GDM1 (cell line): ENCODE measurements at regions not wholly inside any gene's neighbourhood (a gene's known extent, or its start where the extent isn't known, plus 50 kb on each side); places are given as distances from the start of the nearest gene placed in this dataset.

ENCODE experiments used
- DNase-seq: peaks from one replicate; lab custom pipeline; 2025; lab: John Stamatoyannopoulos, UW

DNA sequence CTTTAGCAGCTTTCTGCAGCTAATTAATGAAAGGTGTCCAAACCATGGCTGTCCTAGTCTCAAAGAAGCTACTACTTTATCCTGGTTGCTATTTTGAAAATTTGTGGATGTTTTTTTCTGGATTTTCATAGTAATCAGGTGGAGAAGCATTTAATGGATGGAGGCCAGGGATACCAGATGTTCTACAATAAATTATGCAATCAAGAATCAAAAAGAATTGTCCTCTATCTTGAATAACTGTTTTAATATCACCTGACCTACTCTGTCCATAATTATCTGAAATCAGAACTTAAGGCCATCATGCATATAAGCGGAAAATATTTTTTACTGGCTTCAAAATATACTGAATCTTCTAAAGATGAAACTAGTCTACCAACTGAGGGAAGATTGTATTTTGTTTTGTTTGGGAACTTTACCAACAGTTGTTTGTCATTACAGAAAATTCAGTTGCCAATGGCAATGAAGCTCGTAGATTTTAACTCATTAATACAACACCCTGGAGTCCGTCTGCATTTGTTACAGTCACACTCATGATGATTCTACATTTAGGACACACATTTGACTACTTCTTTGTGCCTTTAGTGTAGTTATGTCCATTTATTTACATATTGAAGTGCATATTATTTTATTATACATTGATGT lies 762.3 kb upstream of the GRM7 start:
- DNase-seq: no peak

DNA sequence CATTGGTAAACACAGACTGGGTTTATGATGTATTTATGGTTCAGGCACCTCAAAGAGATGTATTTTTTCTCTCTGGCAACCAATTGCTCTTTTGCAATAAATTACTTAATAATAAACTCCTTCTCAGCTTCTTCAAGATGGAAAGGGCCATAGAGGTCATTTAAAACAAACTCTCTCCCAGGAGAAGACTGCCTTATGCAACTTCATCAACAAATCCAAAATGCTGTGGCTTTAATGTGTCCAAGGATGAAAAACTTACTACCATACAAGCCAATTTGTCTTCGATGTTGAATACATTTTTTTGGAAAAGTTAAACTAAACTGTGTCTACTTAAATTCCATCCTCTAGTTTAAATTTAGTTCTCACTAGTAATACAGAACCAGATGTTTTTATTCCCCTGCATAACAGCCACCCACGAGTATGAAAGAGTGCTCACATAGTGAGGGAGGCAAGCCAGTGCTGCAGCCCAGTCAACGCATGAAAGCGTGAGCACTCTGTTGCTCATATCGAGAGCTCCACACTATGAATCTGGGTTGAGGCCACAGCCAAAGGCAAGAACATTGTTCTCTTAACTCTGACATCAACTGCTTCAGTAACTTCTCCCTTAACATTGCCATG lies 761.3 kb upstream of the GRM7 start:
- no peak for DNase-seq

DNA sequence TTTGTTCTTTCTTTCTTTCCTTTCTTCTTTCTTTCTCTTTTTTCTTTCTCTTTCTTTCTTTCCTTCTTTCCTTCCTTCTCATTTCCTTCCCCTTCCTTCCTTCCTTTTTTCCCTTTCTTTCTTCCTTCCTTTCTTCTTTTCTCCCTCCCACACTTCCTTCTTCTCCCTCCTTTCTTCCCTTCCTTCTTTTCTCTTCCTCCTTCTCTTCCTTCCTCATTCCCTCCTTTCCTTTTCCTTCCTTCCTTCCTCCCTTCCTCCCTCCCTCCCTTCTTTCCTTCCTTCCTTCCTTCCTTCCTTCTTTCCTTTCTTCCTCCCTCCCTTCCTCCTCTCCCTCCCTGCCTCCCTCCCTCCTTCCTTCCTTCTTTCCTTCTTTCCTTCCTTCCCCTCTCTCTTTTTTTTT lies 755.7 kb upstream of the GRM7 start:
- no peak for DNase-seq

DNA sequence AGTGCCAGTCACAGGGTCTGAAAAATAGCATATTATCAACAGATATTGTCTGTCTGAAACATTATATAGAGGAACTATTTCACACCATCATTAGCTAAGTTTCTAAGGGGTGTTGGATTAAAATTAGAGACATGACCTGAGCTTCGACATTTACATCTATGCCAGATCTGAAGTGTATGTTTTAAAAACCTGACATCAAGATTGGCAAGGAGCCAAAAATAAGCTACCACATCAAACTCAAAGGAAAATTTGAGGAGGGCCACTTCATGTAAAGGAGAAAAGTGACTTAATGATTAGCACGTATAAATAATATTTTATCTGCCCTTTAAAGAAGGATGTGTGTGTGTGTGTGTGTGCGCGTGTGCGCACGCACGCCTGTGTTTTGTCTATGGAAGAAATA lies 752.0 kb upstream of the GRM7 start:
- no peak for DNase-seq

DNA sequence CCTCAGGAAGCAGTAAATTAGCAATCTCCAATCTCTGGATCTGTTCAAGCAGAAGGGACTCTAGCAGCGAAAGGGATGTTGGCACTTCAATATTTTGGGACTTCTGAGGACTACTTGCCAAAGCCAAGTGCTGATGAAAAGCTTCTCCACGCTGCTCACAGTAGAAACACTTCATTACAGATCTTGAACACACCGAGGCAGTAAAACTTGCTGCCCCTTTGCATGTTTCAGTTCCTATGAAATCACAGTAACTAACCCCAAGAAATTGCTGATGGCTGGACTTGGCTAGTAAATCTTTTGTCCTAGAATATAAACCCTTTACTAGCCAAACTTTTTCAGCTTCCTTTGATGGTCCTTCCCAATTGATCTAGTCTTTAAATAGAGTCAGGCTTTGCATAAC lies 750.5 kb upstream of the GRM7 start:
- no peak for DNase-seq

DNA sequence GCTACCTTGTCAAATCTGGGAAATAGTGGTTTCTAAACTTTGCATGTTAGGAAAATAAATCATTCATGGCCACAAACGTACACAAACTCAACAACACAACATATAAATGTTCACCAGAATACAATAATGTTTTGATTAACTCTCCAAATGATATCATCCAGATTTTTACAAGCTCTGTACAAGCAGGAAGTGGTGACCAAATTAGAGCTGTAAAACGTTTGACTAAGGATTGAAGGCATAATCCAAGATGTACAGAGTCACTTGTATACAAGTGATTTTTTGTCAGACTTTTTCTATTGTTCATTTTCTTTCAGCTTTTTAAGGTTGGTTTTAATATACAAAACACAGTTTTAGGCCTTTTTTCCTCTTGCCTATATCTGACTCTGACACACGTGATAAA lies 748.4 kb upstream of the GRM7 start:
- no peak for DNase-seq

DNA sequence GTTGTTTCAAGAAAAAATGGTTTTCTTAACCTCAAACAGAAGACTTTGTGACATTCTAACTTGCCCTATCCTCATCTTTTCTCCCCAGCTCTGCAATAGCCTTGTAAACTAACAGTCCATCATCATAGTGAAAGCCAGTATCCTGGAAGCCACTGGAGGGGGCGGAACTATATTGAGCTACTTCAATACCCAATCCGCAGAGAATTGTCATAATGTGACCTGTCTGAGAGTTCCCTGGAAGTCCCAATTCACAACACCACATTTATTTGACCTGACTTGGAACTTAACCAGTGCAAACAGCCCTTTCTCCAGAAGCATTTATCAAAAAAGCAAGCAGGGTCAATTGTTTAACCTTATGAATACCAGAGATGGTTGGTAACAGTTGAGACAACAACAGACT lies 747.6 kb upstream of the GRM7 start:
- DNase-seq: no peak

DNA sequence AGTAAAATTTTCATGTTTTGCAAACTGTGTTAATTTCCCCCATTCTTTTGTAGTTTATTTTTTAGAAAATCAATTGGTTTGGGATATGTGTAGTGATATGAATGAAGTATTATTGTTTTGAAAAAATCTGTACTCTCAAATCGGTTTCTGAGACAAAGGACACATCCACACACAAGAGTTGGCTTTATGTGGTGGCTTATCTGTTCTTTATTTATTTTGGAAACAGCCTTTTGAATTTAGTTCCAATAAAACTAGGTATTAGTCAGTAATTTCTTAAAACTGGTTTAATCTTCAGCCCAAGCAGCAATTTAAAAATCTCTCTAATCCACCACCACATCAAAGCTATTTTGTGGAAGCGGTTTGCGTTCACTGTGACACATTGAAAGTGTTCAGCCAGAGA lies 741.5 kb upstream of the GRM7 start:
- no peak for DNase-seq

DNA sequence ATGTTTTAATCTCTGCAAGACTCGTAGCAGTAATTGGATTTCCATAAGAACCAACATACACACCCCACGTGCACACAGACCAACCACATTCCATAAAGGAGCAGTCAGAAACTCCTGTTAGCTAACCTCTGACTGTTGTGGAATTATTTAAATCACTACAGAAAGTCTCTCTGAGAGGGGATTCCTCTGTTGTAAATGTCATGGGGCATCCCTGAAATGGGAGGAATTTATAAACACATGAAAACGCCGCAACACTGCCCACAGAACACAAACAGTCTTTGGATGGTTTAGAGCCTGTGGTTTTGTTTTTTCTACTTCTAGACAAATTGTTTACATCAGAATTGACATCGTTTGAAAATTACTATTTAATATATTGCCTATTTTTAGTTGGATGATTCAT lies 740.1 kb upstream of the GRM7 start:
- DNase-seq: no peak

DNA sequence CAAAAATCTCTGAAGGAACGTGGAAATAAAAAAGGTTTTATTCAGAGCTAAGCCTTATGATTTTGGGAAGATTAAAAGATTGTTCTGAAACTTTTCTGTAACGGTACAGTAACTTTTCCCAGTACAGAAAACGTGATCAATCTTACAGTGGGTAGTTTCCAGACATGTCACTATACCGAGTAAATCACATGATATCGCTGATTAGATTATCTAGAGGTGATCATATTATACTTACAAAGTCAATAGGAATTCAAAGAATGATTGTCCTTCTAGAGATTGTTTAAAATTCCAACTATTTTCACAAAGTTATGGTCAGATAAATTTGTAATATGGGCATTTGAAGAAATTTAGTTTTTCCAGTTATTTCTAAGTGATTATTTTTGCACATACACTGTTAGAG lies 736.0 kb upstream of the GRM7 start:
- no peak for DNase-seq

DNA sequence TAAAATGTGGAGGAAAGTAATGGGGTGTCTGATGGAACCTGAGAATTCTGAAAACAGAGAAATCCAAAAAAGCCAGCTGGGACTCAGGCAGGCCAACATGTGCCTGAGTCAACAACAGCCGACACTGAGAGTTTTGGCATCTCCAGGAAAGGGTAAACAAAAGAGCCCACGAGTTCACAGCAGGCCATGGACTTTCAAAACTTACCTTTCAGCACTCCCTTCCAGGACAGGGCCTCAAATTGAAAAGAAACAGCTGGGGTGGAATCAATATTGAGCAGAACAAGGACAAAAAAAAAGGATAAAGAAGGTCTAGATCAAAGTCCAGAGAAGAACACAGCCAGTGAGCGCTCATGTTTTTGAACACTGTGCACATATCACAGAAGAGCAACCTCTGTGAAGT lies 735.4 kb upstream of the GRM7 start:
- no peak for DNase-seq

DNA sequence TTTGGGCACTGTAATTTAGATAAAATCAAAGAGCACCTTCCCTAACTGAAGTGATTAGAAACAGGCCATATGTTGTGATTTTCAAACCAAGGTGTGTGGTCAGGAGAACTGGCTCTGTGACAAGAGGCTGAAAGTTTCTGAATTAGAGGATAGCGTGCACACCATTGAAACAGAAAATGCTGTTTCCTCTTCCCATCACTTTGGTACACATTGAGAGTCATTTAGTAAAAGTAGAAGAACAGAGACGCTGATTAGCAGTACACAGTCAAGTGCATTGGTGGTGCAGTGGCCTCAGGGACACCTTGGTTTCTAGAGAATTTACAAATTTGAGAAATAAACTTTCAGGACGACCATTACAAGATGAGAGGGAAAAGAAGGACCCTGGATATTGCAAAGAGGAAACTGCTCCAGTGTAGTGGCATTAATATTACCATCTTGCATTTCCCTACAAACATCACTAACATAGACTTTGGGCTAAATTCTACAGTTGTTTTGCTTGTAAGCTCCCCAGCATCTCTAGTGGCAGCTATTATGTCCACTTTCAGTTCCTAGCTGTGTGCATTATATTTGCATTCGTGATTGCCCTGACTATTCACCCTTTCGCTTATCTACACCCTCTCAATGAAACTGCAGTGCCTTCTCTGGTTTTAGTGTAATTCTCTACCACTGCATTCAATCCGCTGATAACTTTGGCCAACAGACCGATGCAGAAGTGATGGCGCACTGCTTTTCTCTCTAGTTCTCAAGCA lies 728.1 kb upstream of the GRM7 start:
- no peak for DNase-seq

DNA sequence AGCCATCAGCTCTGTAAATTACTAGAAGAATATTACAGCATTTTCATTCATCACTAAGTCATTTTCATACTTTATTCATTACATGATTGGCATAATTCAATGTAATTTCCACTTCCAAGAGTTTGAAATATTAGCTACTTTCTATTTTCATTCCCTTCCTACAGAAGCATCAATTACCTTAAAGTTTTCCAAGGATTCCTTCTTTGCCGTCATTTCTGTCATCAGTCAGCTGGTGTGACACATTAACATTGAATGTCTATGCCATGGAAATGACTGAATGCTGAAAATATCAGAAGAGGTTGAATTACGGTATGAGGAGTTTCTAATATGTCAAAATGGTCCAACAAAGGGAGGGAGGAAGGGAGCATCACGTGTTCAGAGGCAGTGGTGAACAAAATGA lies 718.2 kb upstream of the GRM7 start:
- no peak for DNase-seq

DNA sequence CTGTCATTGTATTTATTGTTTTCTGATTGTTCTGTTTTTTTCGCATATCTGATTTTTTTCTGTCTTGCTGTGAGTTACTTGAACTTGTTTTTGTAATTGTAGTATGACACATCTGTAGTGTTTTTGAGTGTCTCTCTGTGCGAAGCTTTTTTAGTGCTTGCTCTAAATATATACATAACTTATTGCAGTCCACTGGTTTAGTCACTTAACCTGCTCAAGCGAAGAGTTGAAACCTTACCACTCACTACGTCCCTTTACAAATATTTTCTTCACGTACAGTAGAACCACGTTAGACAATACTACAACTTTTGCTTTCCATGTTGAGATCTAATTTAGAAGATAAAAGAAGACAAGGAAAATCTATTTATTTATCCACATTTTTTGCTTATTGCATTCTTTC lies 713.0 kb upstream of the GRM7 start:
- no peak for DNase-seq

DNA sequence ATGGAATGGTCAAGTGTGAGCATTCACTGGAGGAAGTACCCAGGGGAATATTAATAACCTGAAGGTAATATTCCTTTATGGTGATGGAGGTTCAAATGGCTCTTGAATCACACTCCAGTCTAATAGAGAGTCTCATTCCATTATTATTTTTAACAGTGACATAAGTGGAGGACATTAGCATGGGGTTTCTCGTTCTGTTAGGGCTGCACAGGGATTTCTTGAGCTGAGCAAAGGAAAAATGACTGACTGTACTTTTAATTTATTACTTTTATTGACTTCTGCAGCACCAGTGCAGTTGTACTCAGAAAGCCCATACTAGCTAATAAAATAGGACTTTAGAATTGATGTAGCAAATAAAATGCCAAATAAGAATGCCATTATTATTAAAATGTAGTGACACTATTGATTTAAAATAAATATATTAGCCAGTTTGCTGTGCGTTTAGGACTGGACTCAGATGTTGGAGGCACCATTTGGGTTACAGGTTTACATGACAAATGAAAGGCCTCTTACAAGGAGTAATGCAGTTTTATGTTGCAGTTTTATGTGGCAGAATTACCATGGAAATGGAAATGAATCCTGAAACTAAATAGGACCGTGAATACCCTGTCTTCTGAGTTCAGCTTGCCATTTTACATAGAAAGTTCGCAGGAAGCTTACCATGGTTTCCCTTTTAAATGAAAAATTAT lies 705.1 kb upstream of the GRM7 start:
- DNase-seq: no peak

DNA sequence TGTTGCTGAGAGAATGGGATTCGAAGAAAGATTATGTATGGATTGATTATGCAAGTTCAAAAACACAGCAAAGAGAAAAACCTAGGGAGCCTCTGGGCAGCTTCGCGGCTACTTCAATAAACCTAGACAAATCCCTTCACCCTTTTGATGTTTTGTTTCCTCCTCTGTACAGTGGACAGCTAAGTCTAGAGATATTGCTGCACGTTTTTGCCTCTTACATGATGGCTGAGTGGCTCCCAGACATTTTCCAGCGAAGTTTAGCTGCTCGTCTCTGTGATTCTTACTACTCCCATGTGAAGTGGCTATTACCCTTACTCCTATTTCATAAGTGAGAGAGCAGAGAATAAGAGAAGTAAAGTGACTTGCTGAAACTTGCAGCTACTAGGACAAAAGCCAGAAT lies 695.0 kb upstream of the GRM7 start:
- no peak for DNase-seq

DNA sequence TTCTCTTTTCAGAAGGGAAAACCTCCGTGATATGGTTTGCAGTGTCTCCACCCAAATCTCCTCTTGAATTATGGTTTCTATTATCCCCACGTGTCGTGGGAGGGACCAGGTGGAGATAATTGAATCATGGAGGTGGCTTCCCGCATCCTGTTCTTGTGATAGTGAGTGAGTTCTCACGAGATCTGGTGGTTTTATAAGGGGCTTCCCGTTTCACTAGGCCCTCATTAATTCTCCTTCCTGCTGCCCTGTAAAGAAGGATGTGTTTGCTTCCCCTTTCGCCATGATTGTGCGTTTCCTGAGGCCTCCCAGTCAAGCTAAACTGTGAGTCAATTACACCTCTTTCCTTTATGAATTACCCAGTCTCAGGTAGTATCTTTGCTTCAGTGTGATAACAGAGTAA lies 692.7 kb upstream of the GRM7 start:
- DNase-seq: peak; percentile 77

DNA sequence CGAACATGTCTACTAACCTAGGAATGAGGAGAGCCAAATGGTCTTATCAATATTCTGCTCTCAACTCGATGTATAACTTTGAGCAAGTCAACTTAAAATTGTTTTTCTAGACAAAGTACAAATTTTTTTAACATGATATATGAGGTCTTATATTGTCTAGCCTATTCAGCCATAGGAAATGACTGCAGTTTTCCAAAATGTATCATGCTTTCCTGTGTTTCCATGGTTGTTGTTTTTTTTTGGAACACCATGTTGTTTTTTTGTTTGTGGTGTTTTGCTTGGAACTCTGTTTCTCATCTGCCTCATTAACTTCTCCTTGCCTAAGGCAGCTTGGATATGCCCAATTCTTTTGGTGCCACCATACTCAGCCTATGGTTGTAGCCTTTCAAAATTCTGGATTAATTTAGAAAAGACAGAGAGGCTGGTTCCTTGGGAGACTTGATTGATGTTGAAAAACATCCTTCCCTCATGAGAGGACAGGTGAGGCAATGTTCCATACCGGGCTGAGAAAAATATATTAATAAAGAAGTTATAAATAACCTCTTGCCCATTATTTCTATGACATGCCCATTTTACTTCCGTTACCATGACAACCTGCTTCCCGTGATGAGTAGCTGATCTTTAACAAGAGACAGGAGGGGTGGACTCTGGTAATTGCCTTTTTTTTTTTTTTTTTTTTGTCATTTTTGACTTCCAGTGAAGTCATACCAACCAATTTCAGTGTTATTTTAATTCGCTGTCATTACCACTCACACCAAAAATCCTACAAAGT lies 687.9 kb upstream of the GRM7 start:
- DNase-seq: no peak

DNA sequence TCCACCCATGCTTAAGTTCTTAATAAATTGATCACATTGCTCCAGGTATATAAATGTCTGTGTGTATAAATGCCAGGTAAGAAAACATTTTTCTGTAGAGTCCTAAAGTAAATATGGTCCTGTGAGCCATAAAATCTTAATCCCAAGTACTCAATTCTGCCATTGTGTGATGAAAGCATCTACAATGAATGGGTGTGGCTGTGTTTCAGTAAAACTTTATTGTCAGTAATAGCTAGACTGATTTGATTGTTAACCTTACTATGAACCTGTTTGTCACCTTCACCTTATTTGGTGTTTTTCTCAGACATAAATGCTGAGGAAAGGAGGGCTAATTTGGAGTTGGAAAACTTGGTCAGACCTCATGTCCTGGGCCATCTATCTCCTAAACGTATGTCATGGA lies 683.5 kb upstream of the GRM7 start:
- no peak for DNase-seq

DNA sequence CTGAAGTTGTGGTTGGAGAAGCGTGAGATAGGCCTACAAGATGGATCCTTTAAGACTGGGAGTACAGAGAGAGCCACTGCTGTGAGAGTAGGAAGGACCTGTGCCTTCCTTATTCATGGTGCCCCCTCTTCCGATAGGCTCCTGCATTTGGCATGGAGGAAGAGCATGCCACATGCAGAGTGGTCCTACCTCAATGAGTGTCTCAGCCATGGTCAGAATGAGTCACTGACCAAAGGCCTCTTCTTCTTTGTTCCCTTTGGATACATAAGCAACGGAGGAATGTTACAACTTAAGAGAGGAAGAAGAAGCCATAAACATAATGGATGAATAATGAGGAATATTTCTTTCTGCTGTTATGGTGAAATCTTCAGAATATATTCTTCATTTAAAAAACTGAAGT lies 681.2 kb upstream of the GRM7 start:
- DNase-seq: no peak

DNA sequence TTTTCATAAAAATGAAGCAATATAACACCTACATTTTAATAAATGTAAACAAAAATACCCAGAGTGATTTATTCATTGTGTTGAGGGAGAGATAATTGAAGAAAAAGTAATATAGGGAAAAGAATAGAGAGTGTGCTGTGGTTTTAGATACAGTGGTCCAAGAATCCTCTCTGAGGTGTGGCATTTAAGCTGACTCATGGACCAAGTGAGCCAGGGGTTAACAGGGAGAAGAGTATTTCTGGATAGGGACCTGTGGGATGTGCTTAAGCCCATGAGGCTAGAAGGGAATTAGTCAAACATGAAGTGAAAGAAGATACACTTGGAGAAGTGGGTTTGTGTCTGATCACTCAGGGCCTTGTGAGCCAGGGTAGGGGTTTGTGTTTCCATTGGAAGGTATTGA lies 680.7 kb upstream of the GRM7 start:
- no peak for DNase-seq

DNA sequence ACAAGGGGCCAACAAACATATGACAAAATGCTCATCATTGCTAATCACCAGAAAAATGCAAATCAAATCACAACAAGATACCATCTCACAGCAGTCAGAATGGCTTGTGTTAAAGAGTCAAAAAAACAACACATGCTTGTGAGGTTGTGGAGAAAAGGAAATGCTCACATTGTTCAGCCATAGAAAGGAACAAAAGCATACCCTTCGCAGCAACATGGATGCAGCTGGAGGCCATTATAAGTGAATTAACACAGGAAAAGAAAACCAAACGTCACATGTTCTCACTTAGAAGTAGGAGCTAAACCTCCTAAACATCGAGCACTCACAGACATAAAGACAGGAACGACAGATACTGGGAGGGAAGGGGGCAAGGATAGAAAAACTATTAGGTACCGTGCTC lies 678.4 kb upstream of the GRM7 start:
- no peak for DNase-seq
